Peyer's patch (tissue), 4 donors: ENCODE measurements at regions not wholly inside any gene's neighbourhood (a gene's known extent, or its start where the extent isn't known, plus 50 kb on each side); places are given as distances from the start of the nearest gene placed in this dataset.
"Not testable (repeated sequence)": the region's sequence is repeated elsewhere in the genome, so short reads cannot be mapped to it uniquely, and the experiment has no call there.

Source experiments
- DNase-seq, 3 donors: peaks; one replicate each; pipeline ENCODE4 v3.0.0-alpha.2; 2017 to 2019
- H3K27ac ChIP-seq, 4 donors: fragments of 200-600 bp; sonication (generic); one replicate each; pipeline ENCODE4 v1.5.1; 2016 to 2019
- H3K27me3 ChIP-seq, 2 donors: fragments of 200-600 bp; sonication (generic); one replicate each; pipeline ENCODE4 v1.5.1; 2019
- H3K36me3 ChIP-seq, 3 donors: fragments of 200-600 bp; sonication (generic); one replicate each; pipeline ENCODE4 v1.5.1; 2016 to 2019
- H3K4me1 ChIP-seq, 4 donors: fragments of 200-600 bp; sonication (generic); one replicate each; pipeline ENCODE4 v1.5.1; 2016 to 2019
- H3K4me3 ChIP-seq, 4 donors: fragments of 200-600 bp; sonication (generic); 1 replicate in 3 of 4; 2 replicates in 1 of 4; pipeline ENCODE4 v1.5.1; 2016 to 2019; ENCODE audit warnings: mild to moderate bottlenecking in 1 of 4
- H3K9me3 ChIP-seq, 4 donors: fragments of 200-600 bp; sonication (generic); one replicate each; pipeline ENCODE4 v1.5.1; 2016 to 2019; ENCODE audit warnings: mild to moderate bottlenecking in 1 of 4
- small RNA-seq, 2 donors: library from RNA; depleted of rRNA; stranded (forward); fragments of <200 nt; gene quantifications; one replicate each; pipeline ENCODE3, GENCODE V24; 2016

DNA sequence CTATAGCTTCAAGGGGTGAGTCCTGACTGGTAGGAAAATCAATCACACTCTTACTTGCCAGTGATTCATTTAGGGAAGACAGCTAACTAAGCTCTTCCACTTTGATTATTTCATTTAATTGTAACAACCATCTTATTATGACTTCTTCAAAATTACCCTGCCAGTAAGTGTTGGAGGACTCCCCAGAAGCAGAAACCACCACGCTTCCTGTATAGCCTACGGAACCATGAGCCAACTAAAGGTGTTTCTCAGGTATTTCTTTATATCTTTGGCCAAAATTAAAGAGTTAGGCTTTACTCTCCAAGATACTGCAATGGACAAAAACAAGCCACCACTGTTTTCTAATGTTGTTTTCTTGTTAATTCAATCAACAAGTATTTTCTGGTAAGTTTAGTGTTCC lies 61.0 kb downstream of the FOXD4L5 start:
- DNase-seq: peak in 2 of 3 donors; percentile 6 to 40
- H3K4me3 ChIP-seq, H3K27me3 ChIP-seq: not testable (repeated sequence)

GRCh38 chr9:65208834-65209233 lies 76.2 kb downstream of the FOXD4L5 start:
- not testable (repeated sequence) for H3K4me3 ChIP-seq, DNase-seq, H3K9me3 ChIP-seq, H3K4me1 ChIP-seq, H3K27ac ChIP-seq, H3K36me3 ChIP-seq, H3K27me3 ChIP-seq

More for the DNA sequence above, 61.0 kb downstream of the FOXD4L5 start:
- H3K9me3 ChIP-seq, H3K36me3 ChIP-seq, H3K4me1 ChIP-seq, H3K27ac ChIP-seq: not testable (repeated sequence)

- H3K27me3 ChIP-seq, H3K4me3 ChIP-seq, DNase-seq, H3K4me1 ChIP-seq, H3K36me3 ChIP-seq, H3K9me3 ChIP-seq, H3K27ac ChIP-seq: not testable (repeated sequence)
These were observed 77.7 kb downstream of the FOXD4L5 start for GRCh38 chr9:65207273-65207672.

DNA sequence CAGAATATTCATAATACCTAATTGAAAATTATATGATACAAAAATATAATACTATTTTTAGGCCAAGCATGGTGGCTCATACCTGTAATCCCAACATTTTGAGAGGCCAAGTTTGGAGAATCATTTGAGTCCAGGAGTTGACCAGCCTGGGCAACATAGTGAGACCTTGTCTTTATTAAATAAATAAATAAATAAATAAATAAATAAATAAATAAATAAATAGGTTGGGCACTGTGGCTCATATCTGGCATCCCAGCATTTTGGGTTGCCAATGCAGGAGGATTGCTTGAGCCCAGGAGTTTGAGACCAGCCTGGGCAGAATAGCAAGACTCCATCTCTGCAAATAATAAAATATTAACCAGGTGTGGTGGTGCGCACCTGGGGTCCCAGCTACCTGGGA lies 79.2 kb downstream of the FOXD4L5 start:
- H3K27me3 ChIP-seq, DNase-seq: not testable (repeated sequence)

GRCh38 chr9:65195781-65196180 lies 89.2 kb downstream of the FOXD4L5 start:
- not testable (repeated sequence) for DNase-seq, H3K27me3 ChIP-seq, H3K36me3 ChIP-seq, H3K4me1 ChIP-seq, H3K4me3 ChIP-seq, H3K9me3 ChIP-seq, H3K27ac ChIP-seq

More for the DNA sequence above, 79.2 kb downstream of the FOXD4L5 start:
- not testable (repeated sequence) for H3K4me1 ChIP-seq, H3K36me3 ChIP-seq, H3K4me3 ChIP-seq, H3K27ac ChIP-seq, H3K9me3 ChIP-seq

GRCh38 chr9:65155937-65156336 lies 129.1 kb downstream of the FOXD4L5 start:
- H3K9me3 ChIP-seq, H3K36me3 ChIP-seq, H3K27me3 ChIP-seq, H3K4me3 ChIP-seq, H3K4me1 ChIP-seq, H3K27ac ChIP-seq: not testable (repeated sequence)
- DNase-seq: peak in 1 of 3 donors; percentile 59

Small RNA genes in the stretch of these regions (small RNA-seq; reads per million reads assigned to genes)
- gene AL512605.2: 0 reads per million in 2 donors
